K562 (cell line): ENCODE measurements at regions not wholly inside any gene's neighbourhood (a gene's known extent, or its start where the extent isn't known, plus 50 kb on each side); places are given as distances from the start of the nearest gene placed in this dataset.

Experiments
- ATAC-seq: fragments of 200-7000 bp; cut with Tn5 transposase; 3 replicates; pipeline ENCODE4 v1.9.1; 2020; ENCODE audit warnings: moderate library complexity
- BruUV-seq: library from RNA; stranded (reverse); fragments of 400-500 nt; replicated peaks from 2 replicates; lab custom pipeline; 2021; lab: Mats Ljungman, UMichigan
- CTCF ChIA-PET: fragments of 300-600 bp; formaldehyde crosslinking; extraction: SDS; loops from one replicate; lab custom pipeline; 2021; ENCODE audit warnings: low intra/inter-chr PET ratio; lab: Yijun Ruan, JAX
- POLR2A ChIA-PET: fragments of 300-600, 350-650 bp; sonication (Branson Sonifier 250); formaldehyde crosslinking; extraction: SDS; loops from one replicate; lab custom pipeline; 2021; ENCODE audit warnings: antibody characterized with exemption, inconsistent platforms; lab: Yijun Ruan, JAX
- DNase-seq, 4 experiments: peaks; one replicate each; pipeline versions ENCODE4 v3.0.0 to v3.0.0-alpha.2; 2011 to 2018; ENCODE audit warnings: low spot score in 3 of 4, mixed read lengths in 3 of 4; ENCODE audit errors: extremely low read depth in 1 of 4
- FAIRE-seq: peaks from 2 replicates; lab custom pipeline; 2011; peaks lifted over from hg19 to GRCh38; lab: Jason Lieb, UNC
- H2AFZ ChIP-seq: 2 replicates; pipeline ENCODE4 v1.6.0; 2011; ENCODE audit warnings: low read depth, low read length, control low read depth, inconsistent platforms
- H3K27ac ChIP-seq: fragments of 200-600 bp; 3 replicates; pipeline ENCODE4 v1.8.0; 2011; ENCODE audit warnings: low read depth, mild to moderate bottlenecking, control low read depth, inconsistent platforms, low read length, moderate library complexity, mixed read lengths; ENCODE audit errors: extremely low read depth
- H3K27me3 ChIP-seq, 2 experiments: fragments of 300-600 bp in 1 of 2; 2 replicates in 1 of 2; 3 replicates in 1 of 2; pipeline versions ENCODE4 v1.6.0 to v1.8.0; 2011; ENCODE audit warnings: inconsistent platforms in 2 of 2, low read length in 2 of 2, mild to moderate bottlenecking in 1 of 2, mixed read lengths in 1 of 2, moderate library complexity in 1 of 2; ENCODE audit not compliant: control insufficient read depth in 2 of 2, insufficient read depth in 2 of 2
- H3K36me3 ChIP-seq: fragments of 300-600 bp; 3 replicates; pipeline ENCODE4 v1.8.0; 2011; ENCODE audit warnings: mild to moderate bottlenecking, low read length, inconsistent platforms; ENCODE audit not compliant: control insufficient read depth, insufficient read depth
- H3K4me1 ChIP-seq, 2 experiments: fragments of 200-600 bp in 1 of 2; replicated peaks in 1 of 2; 2 replicates in 1 of 2; 3 replicates in 1 of 2; pipeline versions ENCODE4 v1.5.1 to v1.8.0; 2011; ENCODE audit warnings: inconsistent platforms in 2 of 2, low read length in 2 of 2, mild to moderate bottlenecking in 1 of 2, mixed read lengths in 1 of 2, moderate library complexity in 1 of 2; ENCODE audit not compliant: control insufficient read depth in 2 of 2, insufficient read depth in 2 of 2
- H3K4me2 ChIP-seq: 2 replicates; pipeline ENCODE4 v1.6.1; 2011; ENCODE audit warnings: low read length, control low read depth, inconsistent platforms, mixed read lengths; ENCODE audit not compliant: insufficient read depth
- H3K4me3 ChIP-seq: fragments of 200-600 bp; sonication (generic), shearing (Covaris generic); 2 replicates; pipeline ENCODE4 v1.5.1; 2016; ENCODE audit warnings: control low read depth, inconsistent platforms
- H3K79me2 ChIP-seq: fragments of 200-600 bp; 3 replicates; pipeline ENCODE4 v1.8.0; 2011; ENCODE audit warnings: low read length, inconsistent platforms; ENCODE audit not compliant: control insufficient read depth, insufficient read depth
- H3K9ac ChIP-seq, 2 experiments: 2 replicates each; pipeline versions ENCODE4 v1.6.0 to v1.6.1; 2011; ENCODE audit warnings: low read depth in 2 of 2, low read length in 2 of 2, control low read depth in 1 of 2, inconsistent platforms in 1 of 2, mild to moderate bottlenecking in 1 of 2, mixed read lengths in 1 of 2; ENCODE audit not compliant: insufficient read depth in 1 of 2
- H3K9me1 ChIP-seq: one replicate; pipeline ENCODE4 v1.6.0; 2011; ENCODE audit warnings: inconsistent platforms, mild to moderate bottlenecking, low read length, moderate library complexity; ENCODE audit not compliant: control insufficient read depth, insufficient read depth
- H3K9me3 ChIP-seq: replicated peaks from 2 replicates; pipeline ENCODE4 v1.5.1; 2011; ENCODE audit warnings: low read depth, low read length, inconsistent platforms; ENCODE audit not compliant: control insufficient read depth, insufficient read depth
- H4K20me1 ChIP-seq: replicated peaks from 2 replicates; pipeline ENCODE4 v1.6.1; 2011; ENCODE audit warnings: low read length, inconsistent platforms, mixed read lengths; ENCODE audit not compliant: control insufficient read depth, insufficient read depth
- PCBP2 ChIP-seq: fragments of 200-400 bp; formaldehyde crosslinking; IDR thresholded peaks from 2 replicates; pipeline ENCODE4 v1.6.1; 2018; ENCODE audit warnings: low read length, low read depth, mild to moderate bottlenecking, moderate library complexity; ENCODE audit not compliant: poor library complexity, severe bottlenecking
- ZNF431 ChIP-seq: sonication (generic); formaldehyde crosslinking; IDR thresholded peaks from 2 replicates; pipeline ENCODE4 v1.8.0; 2022; ENCODE audit warnings: mild to moderate bottlenecking, missing genetic modification reagents
- ZNF785 ChIP-seq: fragments of 250-450 bp; sonication (Bioruptor Pico); IDR thresholded peaks from 2 replicates; pipeline ENCODE4 v1.4.0; 2020; ENCODE audit warnings: mild to moderate bottlenecking
- in situ Hi-C: fragments of 300-500 bp; cut with MboI; formaldehyde crosslinking; loops from 4 replicates; pipeline ENCODE4 v1.15.0; 2018; ENCODE audit warnings: inconsistent platforms, mixed read lengths
- intact Hi-C: fragments of 100-400 bp; cut with micrococcal nuclease; formaldehyde crosslinking; loops from 2 replicates; pipeline ENCODE4 v1.14.2; 2022
- TF ChIP-seq, protein P1 (sequence below): sonication (generic); formaldehyde crosslinking; IDR thresholded peaks from 2 replicates; pipeline ENCODE4 v1.8.0; 2022; ENCODE audit warnings: mild to moderate bottlenecking, missing genetic modification reagents

DNA sequence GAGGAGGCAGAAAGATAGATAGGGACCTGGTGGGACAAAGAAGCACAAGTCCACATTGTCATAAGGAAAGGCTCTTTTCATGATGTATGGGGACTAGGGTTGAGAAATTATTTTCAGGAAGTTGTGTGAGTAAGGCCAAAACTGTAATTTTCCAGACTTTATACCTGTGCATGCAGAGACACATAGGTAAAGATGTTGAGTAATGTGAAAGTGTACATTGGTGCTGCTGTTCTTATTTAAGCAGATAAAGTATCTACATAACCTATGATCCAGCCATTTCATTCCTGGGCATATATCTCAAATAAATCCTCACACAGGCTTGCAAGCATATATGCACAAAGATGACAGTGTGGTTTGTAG lies 332.2 kb downstream of the DUSP6 start:
- Histone ChIP-seq H3K79me2 (no peaks in the 10 kb centered on the region), H3K9ac (no peak overlapping the region), H4K20me1 (no peaks in the 10 kb centered on the region), H2AFZ (no peak overlapping the region), H3K27me3 (no peaks in the 10 kb centered on the region), H3K9me1 (no peaks in the 10 kb centered on the region), H3K4me2 (no peak overlapping the region), H3K9me3 (no peaks in the 10 kb centered on the region), H3K36me3 (no peaks in the 10 kb centered on the region), H3K27ac (no peak overlapping the region), H3K4me3 (no peak overlapping the region), H3K4me1 (no peaks in the 10 kb centered on the region)
- CTCF ChIA-PET, result interaction anchor here (0.5 to 5.1 kb wide), 3 partner anchors 441 to 1180 kb away, joined by 3 to 48 read pairs (median 3); no protein-coding TSS in a partner anchor
- intact Hi-C loops (no loop called here), in situ Hi-C loops (loop anchor here (25.0 kb wide), 1 partner anchor 1942 kb away; the partner anchor contains the start of gene CCER1)
- no TSS peak for BruUV-seq
- no peak for DNase-seq
- POLR2A ChIA-PET, result no interaction called here
- no peak for ATAC-seq
- FAIRE-seq, result no peak
- TF ChIP-seq ZNF785 (CRISPR knock-in tag) (no peak), ZNF431 (CRISPR knock-in tag) (no peak), PCBP2 (no peak)
- TF ChIP-seq, protein P1, sequence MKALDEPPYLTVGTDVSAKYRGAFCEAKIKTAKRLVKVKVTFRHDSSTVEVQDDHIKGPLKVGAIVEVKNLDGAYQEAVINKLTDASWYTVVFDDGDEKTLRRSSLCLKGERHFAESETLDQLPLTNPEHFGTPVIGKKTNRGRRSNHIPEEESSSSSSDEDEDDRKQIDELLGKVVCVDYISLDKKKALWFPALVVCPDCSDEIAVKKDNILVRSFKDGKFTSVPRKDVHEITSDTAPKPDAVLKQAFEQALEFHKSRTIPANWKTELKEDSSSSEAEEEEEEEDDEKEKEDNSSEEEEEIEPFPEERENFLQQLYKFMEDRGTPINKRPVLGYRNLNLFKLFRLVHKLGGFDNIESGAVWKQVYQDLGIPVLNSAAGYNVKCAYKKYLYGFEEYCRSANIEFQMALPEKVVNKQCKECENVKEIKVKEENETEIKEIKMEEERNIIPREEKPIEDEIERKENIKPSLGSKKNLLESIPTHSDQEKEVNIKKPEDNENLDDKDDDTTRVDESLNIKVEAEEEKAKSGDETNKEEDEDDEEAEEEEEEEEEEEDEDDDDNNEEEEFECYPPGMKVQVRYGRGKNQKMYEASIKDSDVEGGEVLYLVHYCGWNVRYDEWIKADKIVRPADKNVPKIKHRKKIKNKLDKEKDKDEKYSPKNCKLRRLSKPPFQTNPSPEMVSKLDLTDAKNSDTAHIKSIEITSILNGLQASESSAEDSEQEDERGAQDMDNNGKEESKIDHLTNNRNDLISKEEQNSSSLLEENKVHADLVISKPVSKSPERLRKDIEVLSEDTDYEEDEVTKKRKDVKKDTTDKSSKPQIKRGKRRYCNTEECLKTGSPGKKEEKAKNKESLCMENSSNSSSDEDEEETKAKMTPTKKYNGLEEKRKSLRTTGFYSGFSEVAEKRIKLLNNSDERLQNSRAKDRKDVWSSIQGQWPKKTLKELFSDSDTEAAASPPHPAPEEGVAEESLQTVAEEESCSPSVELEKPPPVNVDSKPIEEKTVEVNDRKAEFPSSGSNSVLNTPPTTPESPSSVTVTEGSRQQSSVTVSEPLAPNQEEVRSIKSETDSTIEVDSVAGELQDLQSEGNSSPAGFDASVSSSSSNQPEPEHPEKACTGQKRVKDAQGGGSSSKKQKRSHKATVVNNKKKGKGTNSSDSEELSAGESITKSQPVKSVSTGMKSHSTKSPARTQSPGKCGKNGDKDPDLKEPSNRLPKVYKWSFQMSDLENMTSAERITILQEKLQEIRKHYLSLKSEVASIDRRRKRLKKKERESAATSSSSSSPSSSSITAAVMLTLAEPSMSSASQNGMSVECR (CRISPR knock-in tag), result 0 out of 2 replicates have a peak, but pooled peaks have one; percentile 7
